Hepatic stellate cell (primary cell): ENCODE measurements at regions not wholly inside any gene's neighbourhood (a gene's known extent, or its start where the extent isn't known, plus 50 kb on each side); places are given as distances from the start of the nearest gene placed in this dataset.

Experiments
- DNase-seq: peaks from one replicate; pipeline ENCODE4 v3.0.0; 2011; ENCODE audit warnings: low spot score

- DNase-seq: no peak
These were observed 1958.6 kb downstream of the C4orf33 start for GRCh38 chr4:131054489-131055019.

GRCh38 chr4:131061734-131062133 lies 1965.8 kb downstream of the C4orf33 start:
- no peak for DNase-seq

DNA sequence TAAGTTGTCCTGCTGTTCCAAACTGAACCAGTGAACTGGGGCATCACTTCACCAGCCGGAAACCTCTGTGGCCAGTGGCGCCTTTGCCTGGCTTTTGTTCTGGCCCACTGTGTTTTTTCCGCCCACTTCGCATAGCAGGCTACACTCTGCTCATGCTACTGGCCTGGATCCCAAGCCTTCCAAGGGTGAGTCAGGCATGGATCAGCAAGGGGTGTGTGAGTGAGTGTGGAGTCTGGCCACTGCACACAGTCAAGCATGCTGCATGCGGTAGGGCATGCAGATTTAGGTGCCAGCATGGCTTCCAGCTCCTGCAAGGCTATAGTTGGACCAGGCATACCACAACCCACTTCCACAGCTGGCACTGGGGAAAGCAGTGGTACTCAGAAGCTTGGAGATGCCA lies 1967.9 kb downstream of the C4orf33 start:
- no peak for DNase-seq

DNA sequence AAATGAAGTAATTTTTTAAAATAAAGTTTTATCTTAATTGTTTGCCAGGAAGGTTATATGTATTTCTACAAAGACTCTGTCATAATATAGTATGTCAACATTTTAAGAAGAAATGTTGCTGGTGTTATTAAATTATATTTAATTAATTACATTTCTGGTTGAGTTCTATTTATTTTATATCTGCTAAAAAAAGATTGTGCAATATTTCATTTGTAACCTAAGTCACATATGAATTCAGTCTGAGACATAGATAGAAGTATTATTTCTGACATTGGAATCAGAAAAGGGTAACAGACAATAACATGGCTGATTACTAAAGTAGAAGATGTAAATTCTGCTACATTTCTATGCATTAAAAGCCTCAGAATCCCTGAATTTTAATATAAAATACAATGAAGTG lies 1985.1 kb downstream of the C4orf33 start:
- DNase-seq: no peak

DNA sequence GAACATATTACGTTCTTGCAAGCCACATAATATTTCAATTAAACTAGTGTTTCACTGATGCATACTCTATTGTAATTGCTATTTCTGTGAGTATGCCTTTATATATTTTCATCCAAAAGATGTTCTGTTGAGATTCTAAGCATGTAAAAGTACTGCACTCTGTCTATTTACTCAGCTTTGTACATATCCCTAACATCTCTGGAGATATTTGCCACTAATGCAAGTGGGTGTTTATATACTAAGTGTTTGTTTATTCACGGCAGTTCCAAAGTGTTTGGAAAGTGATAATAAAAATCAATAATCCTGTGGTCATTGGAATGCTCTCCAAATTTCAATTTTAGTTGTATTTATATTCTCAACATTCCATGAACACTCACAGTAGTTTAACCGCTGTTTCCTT lies 1989.0 kb downstream of the C4orf33 start:
- DNase-seq: no peak

GRCh38 chr4:131091896-131092295 lies 1995.9 kb downstream of the C4orf33 start:
- DNase-seq: peak; percentile 0

DNA sequence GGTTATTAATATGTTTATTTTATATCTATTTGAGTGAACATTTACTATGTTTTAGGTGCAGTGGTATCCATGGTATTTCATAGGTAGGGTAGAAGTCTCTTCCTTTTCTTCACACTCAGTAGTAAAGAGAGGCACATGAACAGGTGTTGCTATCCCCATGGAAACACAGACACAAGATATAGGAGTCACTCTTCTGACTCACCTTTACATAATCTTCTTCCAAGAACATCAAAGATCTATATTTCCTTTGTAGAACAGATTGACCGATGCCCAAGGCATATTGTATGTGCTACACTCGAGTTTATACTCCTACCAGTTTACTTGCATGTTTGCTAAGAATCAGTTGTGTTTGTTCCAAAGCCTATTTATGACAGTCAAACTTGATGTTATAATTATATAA lies 1997.4 kb downstream of the C4orf33 start:
- DNase-seq: no peak

GRCh38 chr4:131098976-131099375 lies 2003.0 kb downstream of the C4orf33 start:
- no peak for DNase-seq

DNA sequence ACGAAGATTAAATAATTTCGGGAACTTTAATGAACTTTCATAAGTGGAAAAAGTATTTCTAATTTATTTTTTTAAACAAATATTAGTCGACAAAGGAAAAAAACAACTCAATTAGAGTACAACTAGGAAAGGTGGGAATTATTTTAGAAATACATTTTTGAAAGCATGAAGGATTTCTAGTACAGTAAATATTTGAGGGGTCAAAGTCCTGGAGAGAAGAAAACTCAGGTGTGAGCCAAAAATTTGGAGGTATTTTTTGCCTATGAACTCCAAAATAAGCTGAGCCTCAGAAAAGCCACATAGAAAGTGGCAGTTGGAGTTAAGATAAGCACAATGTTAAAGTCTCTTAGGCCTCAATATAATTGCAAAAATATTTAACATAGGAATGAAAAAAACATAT lies 2017.3 kb downstream of the C4orf33 start:
- no peak for DNase-seq

DNA sequence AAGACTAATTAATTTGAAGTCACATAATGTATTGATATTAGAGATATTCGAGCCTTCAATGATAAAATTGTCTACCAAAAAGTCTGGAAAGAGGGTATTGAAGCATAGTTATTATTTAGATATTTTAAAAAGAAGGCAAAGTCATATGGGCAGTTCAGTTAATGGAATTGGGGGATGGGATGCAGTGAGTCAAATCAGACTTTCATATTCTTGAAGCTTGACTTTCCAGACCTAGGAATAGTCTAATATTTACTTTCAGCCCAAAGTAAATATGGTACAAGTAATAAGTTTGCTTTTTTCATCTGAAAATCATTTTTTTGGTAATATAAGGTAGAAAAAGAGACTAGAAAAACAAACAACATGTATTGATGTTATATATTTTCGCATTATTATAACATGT lies 2017.8 kb downstream of the C4orf33 start:
- no peak for DNase-seq

DNA sequence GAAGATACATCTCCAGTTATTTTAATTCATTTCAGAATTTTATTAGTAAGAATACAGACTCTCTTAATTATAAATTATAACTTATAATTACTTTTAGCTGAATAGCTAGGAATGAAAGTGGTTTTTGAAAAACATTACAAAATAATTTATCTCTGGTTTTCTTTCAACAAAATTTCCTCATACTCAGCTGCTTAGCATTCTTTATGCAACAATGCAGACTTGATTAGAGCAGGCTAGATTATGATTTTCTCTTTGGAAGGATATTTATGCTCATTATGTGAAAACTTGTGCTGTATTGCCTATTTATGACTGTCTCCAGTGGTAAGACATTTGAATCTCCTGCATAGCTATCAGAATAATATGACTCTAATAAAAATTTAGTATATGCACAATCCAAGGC lies 2023.7 kb downstream of the C4orf33 start:
- no peak for DNase-seq

DNA sequence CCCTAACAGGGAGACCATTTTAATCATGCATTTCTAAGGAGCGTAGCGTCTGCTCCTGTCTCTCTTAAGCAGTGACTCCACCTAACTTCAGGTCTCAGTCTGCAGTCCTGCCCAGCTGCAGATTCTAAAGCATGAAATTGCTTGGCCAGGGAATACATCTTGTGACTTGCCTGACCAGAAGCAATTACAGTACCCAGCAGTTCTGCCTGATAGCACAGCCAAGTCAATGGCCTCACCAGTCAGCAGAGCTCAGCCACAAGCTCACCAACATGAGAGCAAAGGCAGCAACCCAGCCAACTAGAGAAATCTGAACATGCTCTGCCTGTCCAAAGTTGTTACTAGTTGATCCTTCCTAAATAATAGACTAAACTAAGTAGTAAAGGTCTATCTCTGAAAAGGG lies 2011.9 kb upstream of the PCDH10 start:
- DNase-seq: no peak

- DNase-seq: no peak
These were observed 1989.8 kb upstream of the PCDH10 start for GRCh38 chr4:131159261-131159660.

GRCh38 chr4:131192318-131192717 lies 1956.8 kb upstream of the PCDH10 start:
- DNase-seq: no peak

DNA sequence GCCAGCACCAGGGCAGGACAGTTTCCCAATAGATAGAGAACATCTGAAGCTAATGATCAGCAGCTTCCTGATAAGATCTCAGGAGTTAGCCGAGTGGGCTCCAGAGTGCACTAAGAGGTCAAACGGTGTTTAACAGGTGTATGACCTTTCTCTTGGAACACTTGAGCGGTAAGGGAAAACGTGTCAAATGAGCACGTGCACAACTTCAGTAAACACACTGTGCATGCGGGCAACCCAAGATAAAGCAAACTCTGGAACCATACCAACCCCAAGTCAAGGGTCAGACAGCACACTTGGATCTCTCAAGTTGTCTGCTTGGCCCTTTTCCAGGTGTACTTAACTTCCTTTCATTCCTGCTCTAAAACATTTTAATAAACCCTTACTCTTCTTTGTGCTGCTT lies 1941.5 kb upstream of the PCDH10 start:
- no peak for DNase-seq

DNA sequence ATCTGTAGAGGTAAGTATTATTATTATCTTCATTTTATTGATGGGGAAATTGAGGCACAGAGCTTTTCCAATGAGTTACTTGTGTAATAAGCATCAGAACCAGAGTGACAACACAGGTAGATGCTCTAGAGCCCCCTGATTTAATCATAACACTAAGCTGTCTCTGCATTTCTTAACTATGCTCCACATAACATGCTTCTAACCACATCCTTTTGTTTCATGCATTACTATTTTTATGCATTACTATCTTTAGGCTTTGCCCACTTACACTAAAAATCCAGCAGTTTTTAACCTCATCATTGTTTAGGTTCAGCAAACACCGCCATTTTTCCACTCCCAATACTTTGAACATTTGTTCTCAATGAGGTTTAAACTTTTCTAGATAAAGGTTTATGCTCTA lies 1900.8 kb upstream of the PCDH10 start:
- DNase-seq: no peak

- no peak for DNase-seq
These were observed 1897.8 kb upstream of the PCDH10 start for GRCh38 chr4:131251321-131251720.

- no peak for DNase-seq
These were observed 1891.9 kb upstream of the PCDH10 start for GRCh38 chr4:131257241-131257640.

DNA sequence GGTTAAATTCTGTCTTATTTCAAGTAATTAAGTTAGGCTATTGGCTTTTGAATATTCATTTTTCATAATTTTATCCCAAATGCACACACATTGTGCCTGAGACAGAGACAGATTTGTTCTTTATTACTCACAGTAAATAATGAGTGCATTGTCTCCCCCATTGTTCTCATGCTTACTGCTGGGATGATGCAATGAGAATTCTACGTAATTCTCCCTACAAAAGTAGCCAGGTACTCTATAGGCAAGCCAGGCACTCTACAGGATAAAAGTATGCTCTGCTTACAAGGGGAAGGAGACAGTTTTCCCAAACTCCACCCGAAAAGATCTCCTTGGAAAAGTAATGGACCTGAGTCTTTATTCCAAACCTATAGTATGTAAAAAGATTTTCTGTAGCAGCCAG lies 1890.7 kb upstream of the PCDH10 start:
- DNase-seq: no peak

DNA sequence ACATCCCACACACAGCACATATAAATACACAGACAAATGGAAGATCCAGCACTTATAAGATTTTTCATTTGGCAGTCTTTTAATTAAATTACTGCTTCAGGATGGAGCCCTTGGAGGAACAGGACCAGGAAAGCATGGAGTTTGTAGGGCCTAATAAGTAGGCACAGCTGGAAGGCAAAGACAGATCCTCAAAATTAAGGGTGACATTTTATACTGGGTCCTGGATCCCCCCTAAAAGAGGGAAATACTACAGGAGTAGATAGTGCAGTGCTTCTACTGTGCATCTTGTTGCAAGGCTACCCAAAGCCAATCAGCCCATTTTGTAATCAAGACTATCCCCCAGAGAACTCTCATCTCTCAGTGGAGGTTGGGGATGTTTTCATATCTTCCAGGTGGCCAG lies 1860.7 kb upstream of the PCDH10 start:
- DNase-seq: no peak

GRCh38 chr4:131296192-131296591 lies 1852.9 kb upstream of the PCDH10 start:
- no peak for DNase-seq

- DNase-seq: no peak
These were observed 1847.0 kb upstream of the PCDH10 start for GRCh38 chr4:131302108-131302507.

DNA sequence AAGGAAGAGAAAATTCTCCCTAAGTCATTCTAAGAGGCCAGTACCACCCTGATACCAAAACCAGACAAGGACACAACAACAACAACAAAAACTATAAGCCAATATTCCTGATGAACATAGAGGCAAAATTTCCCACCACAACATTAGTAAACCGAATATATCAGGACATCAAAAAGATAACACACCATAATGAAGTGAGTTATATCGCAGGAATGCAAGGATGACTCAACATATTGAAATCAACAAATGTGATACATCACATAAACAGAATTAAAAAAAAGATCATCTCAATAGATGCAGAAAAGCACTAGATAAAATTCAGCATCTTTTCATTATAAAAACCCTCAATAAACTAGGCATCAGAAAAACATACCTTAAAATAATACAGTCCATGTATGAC lies 1844.4 kb upstream of the PCDH10 start:
- DNase-seq: no peak

- no peak for DNase-seq
These were observed 1839.5 kb upstream of the PCDH10 start for GRCh38 chr4:131309628-131310027.

DNA sequence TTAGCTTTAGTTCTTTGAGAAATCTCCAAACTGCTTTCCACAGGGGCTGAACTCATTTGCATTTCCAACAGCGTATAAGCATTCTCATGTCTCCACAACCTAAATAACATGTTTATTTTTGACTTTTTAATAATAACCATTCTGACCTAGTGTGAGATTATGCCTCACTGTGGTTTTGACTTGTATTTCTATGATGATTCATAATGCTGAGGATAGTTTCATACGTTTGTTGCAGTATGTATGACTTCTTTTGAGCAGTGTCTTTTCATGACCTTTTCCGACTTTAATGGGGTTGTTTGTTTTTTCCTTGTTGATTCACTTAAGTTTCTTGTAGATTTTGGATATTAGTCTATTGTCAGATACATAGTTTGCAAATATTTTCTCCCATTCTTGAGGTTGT lies 1833.0 kb upstream of the PCDH10 start:
- no peak for DNase-seq
